Caco-2 (cell line): ENCODE measurements at regions not wholly inside any gene's neighbourhood (a gene's known extent, or its start where the extent isn't known, plus 50 kb on each side); places are given as distances from the start of the nearest gene placed in this dataset.

Experiments
- BruUV-seq: library from RNA; stranded (reverse); fragments of 400-500 nt; replicated peaks from 2 replicates; lab custom pipeline; 2021; lab: Mats Ljungman, UMichigan
- CTCF ChIA-PET: fragments of 300-600 bp; sonication (Branson Sonifier 250); formaldehyde crosslinking; loops from one replicate; lab custom pipeline; 2022; ENCODE audit warnings: antibody characterized with exemption; lab: Charles Lee
- POLR2A ChIA-PET: fragments of 300-600 bp; sonication (Branson Sonifier 250); formaldehyde crosslinking; loops from one replicate; lab custom pipeline; 2022; ENCODE audit warnings: antibody characterized with exemption; lab: Charles Lee
- DNase-seq, 2 experiments: peaks; one replicate each; pipeline versions ENCODE4 v3.0.0 to v3.0.0-alpha.2; 2020 to 2022
- H3K27me3 ChIP-seq: replicated peaks from 2 replicates; pipeline ENCODE4 v1.6.0; 2011; ENCODE audit warnings: low read length; ENCODE audit not compliant: control insufficient read depth, insufficient read depth
- H3K36me3 ChIP-seq: 2 replicates; pipeline ENCODE4 v1.5.1; 2011; ENCODE audit warnings: low read length; ENCODE audit not compliant: control insufficient read depth, insufficient read depth
- H3K4me1 ChIP-seq: fragments of 250-450 bp; sonication (Bioruptor Pico); 2 replicates; pipeline ENCODE4 v1.5.1; 2020; ENCODE audit warnings: mild to moderate bottlenecking
- H3K4me3 ChIP-seq: 2 replicates; pipeline ENCODE4 v1.5.1; 2011; ENCODE audit warnings: low read depth, mild to moderate bottlenecking, control low read depth, low read length
- H3K9me3 ChIP-seq: fragments of 250-450 bp; sonication (Bioruptor Pico); 2 replicates; pipeline ENCODE4 v1.5.1; 2020; ENCODE audit warnings: mild to moderate bottlenecking, moderate library complexity
- H3K27ac Mint-ChIP-seq: one replicate; pipeline ENCODE4 v1.8.0; 2022; ENCODE audit warnings: mixed read lengths; ENCODE audit not compliant: unreplicated experiment
- H3K27me3 Mint-ChIP-seq: one replicate; pipeline ENCODE4 v1.8.0; 2022; ENCODE audit warnings: mixed read lengths; ENCODE audit not compliant: insufficient read depth, unreplicated experiment
- H3K36me3 Mint-ChIP-seq: one replicate; pipeline ENCODE4 v1.8.0; 2022; ENCODE audit warnings: mild to moderate bottlenecking, mixed read lengths; ENCODE audit not compliant: insufficient read depth, unreplicated experiment
- H3K4me1 Mint-ChIP-seq: one replicate; pipeline ENCODE4 v1.8.0; 2022; ENCODE audit warnings: low read depth, mixed read lengths; ENCODE audit not compliant: unreplicated experiment
- H3K4me3 Mint-ChIP-seq: one replicate; pipeline ENCODE4 v1.8.0; 2022; ENCODE audit warnings: mild to moderate bottlenecking, moderate library complexity, mixed read lengths; ENCODE audit not compliant: unreplicated experiment
- H3K9me3 Mint-ChIP-seq: one replicate; pipeline ENCODE4 v1.8.0; 2022; ENCODE audit warnings: mixed read lengths; ENCODE audit not compliant: unreplicated experiment
- CTCF ChIP-seq, 2 experiments: fragments of 200-600 bp in 1 of 2; IDR thresholded peaks; 1 replicate in 1 of 2; 2 replicates in 1 of 2; pipeline versions ENCODE4 v1.5.1 to v1.8.0; 2011 to 2022; ENCODE audit warnings: antibody characterized with exemption in 1 of 2, control low read depth in 1 of 2, inconsistent platforms in 1 of 2, low read depth in 1 of 2, low read length in 1 of 2, mild to moderate bottlenecking in 1 of 2, moderate library complexity in 1 of 2; ENCODE audit not compliant: insufficient read depth in 1 of 2, severe bottlenecking in 1 of 2, unreplicated experiment in 1 of 2
- intact Hi-C: fragments of 100-400 bp; cut with micrococcal nuclease; formaldehyde crosslinking; loops from one replicate; pipeline ENCODE4 v1.10.0; 2022; ENCODE audit not compliant: unreplicated experiment

DNA sequence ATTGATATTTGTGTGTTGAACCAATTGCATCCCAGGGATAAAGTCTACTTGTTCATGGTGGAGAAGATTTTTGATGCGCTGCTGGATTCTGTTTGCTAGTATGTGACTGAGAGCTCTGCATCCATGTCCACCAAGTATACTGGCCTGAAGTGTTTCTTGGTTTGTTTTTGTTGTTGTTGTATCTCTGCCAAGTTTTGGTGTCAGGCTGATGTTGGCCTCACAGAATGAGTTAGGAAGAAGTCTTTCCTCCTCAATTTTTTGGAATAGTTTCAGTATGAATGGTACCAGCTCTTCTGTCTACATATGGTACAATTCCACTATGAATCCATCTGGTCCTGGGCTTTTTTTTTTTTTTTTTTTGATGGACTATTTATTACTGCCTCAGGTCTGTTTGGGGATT is 50.9 kb upstream of the OSTN start:
- no peaks in the 10 kb centered on the region for H3K27me3 ChIP-seq
- BruUV-seq, result no TSS peak
- no peak for DNase-seq
- CTCF ChIA-PET, result no interaction called here
- no peak overlapping the region for H3K4me3 ChIP-seq
- POLR2A ChIA-PET, result no interaction called here
- no peaks in the 10 kb centered on the region for H3K4me1 Mint-ChIP-seq
- H3K27me3 Mint-ChIP-seq, result peaks cover 2% of the 10 kb centered on the region
- intact Hi-C loops, result no loop called here
- H3K9me3 Mint-ChIP-seq, result no peaks in the 10 kb centered on the region
- H3K27ac Mint-ChIP-seq, result no peak overlapping the region
- no peaks in the 10 kb centered on the region for H3K9me3 ChIP-seq
- H3K4me3 Mint-ChIP-seq, result no peak overlapping the region
- no peaks in the 10 kb centered on the region for H3K36me3 ChIP-seq
- no peaks in the 10 kb centered on the region for H3K36me3 Mint-ChIP-seq
- H3K4me1 ChIP-seq, result no peaks in the 10 kb centered on the region
- no peak for TF ChIP-seq CTCF (IDR thresholded peaks at IDR 0.05; ENCODE audit: insufficient read depth in 1 of 2, low read depth in 1 of 2, low read length in 1 of 2, severe bottlenecking in 1 of 2, unreplicated experiment in 1 of 2)

- ChIA-PET CTCF (no interaction called here), POLR2A (no interaction called here)
- H3K36me3 Mint-ChIP-seq, result no peaks in the 10 kb centered on the region
- H3K27ac Mint-ChIP-seq, result no peak overlapping the region
- Histone ChIP-seq H3K9me3 (no peaks in the 10 kb centered on the region), H3K4me1 (no peaks in the 10 kb centered on the region), H3K27me3 (no peaks in the 10 kb centered on the region), H3K4me3 (no peak overlapping the region), H3K36me3 (no peaks in the 10 kb centered on the region)
- no peaks in the 10 kb centered on the region for H3K9me3 Mint-ChIP-seq
- DNase-seq, result no peak
- no peaks in the 10 kb centered on the region for H3K4me1 Mint-ChIP-seq
- H3K27me3 Mint-ChIP-seq, result peaks cover 2% of the 10 kb centered on the region
- H3K4me3 Mint-ChIP-seq, result no peak overlapping the region
- intact Hi-C loops, result no loop called here
- no peak for TF ChIP-seq CTCF (IDR thresholded peaks at IDR 0.05; ENCODE audit: insufficient read depth in 1 of 2, low read depth in 1 of 2, low read length in 1 of 2, severe bottlenecking in 1 of 2, unreplicated experiment in 1 of 2)
- BruUV-seq, result no TSS peak
These were observed 55.8 kb upstream of the OSTN start for GRCh38 chr3:191143224-191143623.

DNA sequence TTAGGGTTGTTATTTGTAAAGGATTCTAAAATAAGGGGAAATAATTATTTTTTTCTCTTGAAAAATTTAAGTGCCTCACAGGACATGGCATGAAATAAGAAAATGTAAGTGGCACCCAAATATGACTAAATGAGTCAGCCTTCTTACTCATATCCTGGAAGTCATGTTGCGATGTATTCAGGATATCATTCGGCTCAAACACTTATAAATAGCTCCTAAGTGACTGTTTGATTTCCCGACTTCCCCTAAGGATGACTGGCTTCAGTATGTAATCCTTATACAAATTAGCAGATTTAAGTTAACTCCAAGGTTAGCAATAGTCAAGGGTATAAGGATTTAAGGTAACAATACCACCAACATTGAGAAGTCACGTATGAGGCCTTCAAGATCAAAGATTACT is 57.3 kb upstream of the OSTN start:
- Mint-ChIP-seq H3K27ac (no peak overlapping the region), H3K9me3 (no peaks in the 10 kb centered on the region), H3K4me3 (no peak overlapping the region), H3K36me3 (no peaks in the 10 kb centered on the region), H3K27me3 (peaks cover 2% of the 10 kb centered on the region), H3K4me1 (no peaks in the 10 kb centered on the region)
- no TSS peak for BruUV-seq
- ChIA-PET CTCF (no interaction called here), POLR2A (no interaction called here)
- intact Hi-C loops, result no loop called here
- DNase-seq, result no peak
- H3K27me3 ChIP-seq, result no peaks in the 10 kb centered on the region
- no peaks in the 10 kb centered on the region for H3K4me1 ChIP-seq
- H3K4me3 ChIP-seq, result no peak overlapping the region
- no peak for TF ChIP-seq CTCF (IDR thresholded peaks at IDR 0.05; ENCODE audit: insufficient read depth in 1 of 2, low read depth in 1 of 2, low read length in 1 of 2, severe bottlenecking in 1 of 2, unreplicated experiment in 1 of 2)
- no peaks in the 10 kb centered on the region for H3K9me3 ChIP-seq
- no peaks in the 10 kb centered on the region for H3K36me3 ChIP-seq
